ENCODE measurements at regions not wholly inside any gene's neighbourhood (a gene's known extent, or its start where the extent isn't known, plus 50 kb on each side); places are given as distances from the start of the nearest gene placed in this dataset.

GRCh38 chr3:70471464-70472342 lies 159.3 kb upstream of the MDFIC2 start (continued):
- no peak for TF ChIP-seq E2F5 (CRISPR knock-in tag; IDR thresholded peaks at IDR 0.05)

GRCh38 chr3:70466096-70466495 lies 153.7 kb upstream of the MDFIC2 start:
- peaks cover 16% of the 10 kb centered on the region for H3K9me3 Mint-ChIP-seq
- CTCF ChIA-PET, result interaction anchor here (0.8 to 1.6 kb wide), 2 partner anchors 36 to 84 kb away, joined by 3 read pairs; no protein-coding TSS in a partner anchor
- no peak for ATAC-seq
- POLR2A ChIA-PET, result no interaction called here
- TF ChIP-seq PRDM15 (CRISPR knock-in tag; IDR thresholded peaks at IDR 0.05), result no peak
- TF ChIP-seq MAX (CRISPR knock-in tag; IDR thresholded peaks at IDR 0.05), result no peak
- TF ChIP-seq TP53 (CRISPR knock-in tag; IDR thresholded peaks at IDR 0.05), result no peak
- TF ChIP-seq ZBTB21 (CRISPR knock-in tag; IDR thresholded peaks at IDR 0.05; ENCODE audit: borderline replicate concordance), result no peak
- no peak for TF ChIP-seq ZNF317 (CRISPR knock-in tag; IDR thresholded peaks at IDR 0.05; ENCODE audit: borderline replicate concordance, low read depth)
- TF ChIP-seq NFATC4 (CRISPR knock-in tag; IDR thresholded peaks at IDR 0.05), result no peak
- no peak for TF ChIP-seq RORB (CRISPR knock-in tag; IDR thresholded peaks at IDR 0.05)
- TF ChIP-seq HMGA2 (CRISPR knock-in tag; IDR thresholded peaks at IDR 0.05), result no peak
- TF ChIP-seq CBFB (CRISPR knock-in tag; IDR thresholded peaks at IDR 0.05; ENCODE audit: low read depth), result no peak
- TF ChIP-seq USF2 (CRISPR knock-in tag; IDR thresholded peaks at IDR 0.05), result no peak
- no peak for TF ChIP-seq IRF2 (CRISPR knock-in tag; IDR thresholded peaks at IDR 0.05; ENCODE audit: borderline replicate concordance, low read depth)
- no peak for TF ChIP-seq AFF4 (CRISPR knock-in tag; IDR thresholded peaks at IDR 0.05; ENCODE audit: borderline replicate concordance)
- H3K4me3 Mint-ChIP-seq, result no peak overlapping the region
- H3K4me1 Mint-ChIP-seq, result peaks cover 3% of the 10 kb centered on the region
- peaks cover 9% of the 10 kb centered on the region for H3K36me3 Mint-ChIP-seq
- no peak for DNase-seq (ENCODE audit: low spot score)
- H3K27ac Mint-ChIP-seq, result no peak overlapping the region
- H3K27me3 Mint-ChIP-seq (ENCODE audit: low read depth), result no peaks in the 10 kb centered on the region

Data from WTC11 (cell line).